H1 (cell line): ENCODE measurements at regions not wholly inside any gene's neighbourhood (a gene's known extent, or its start where the extent isn't known, plus 50 kb on each side); places are given as distances from the start of the nearest gene placed in this dataset.

Experiments used
- CTCF ChIA-PET: fragments of 300-600 bp; sonication (Branson Sonifier 250); formaldehyde crosslinking; loops from one replicate; lab custom pipeline; 2021; ENCODE audit not compliant: partially characterized antibody; lab: Charles Lee
- POLR2A ChIA-PET: fragments of 300-600 bp; sonication (Branson Sonifier 250); formaldehyde crosslinking; loops from one replicate; lab custom pipeline; 2021; ENCODE audit warnings: inconsistent platforms; ENCODE audit not compliant: partially characterized antibody; lab: Charles Lee
- DNase-seq, 2 experiments: peaks; one replicate each; pipeline versions ENCODE4 v3.0.0 to v3.0.0-alpha.2; 2010 to 2022; ENCODE audit warnings: low spot score in 2 of 2, low read depth in 1 of 2, mixed read lengths in 1 of 2
- FAIRE-seq: peaks from 2 replicates; lab custom pipeline; 2011; peaks lifted over from hg19 to GRCh38; lab: Jason Lieb, UNC
- H2AFZ ChIP-seq: 2 replicates; pipeline ENCODE4 v1.8.1; 2012; ENCODE audit warnings: low read length, inconsistent platforms
- H2AK5ac ChIP-seq: 2 replicates; pipeline ENCODE4 v1.6.1; 2013; ENCODE audit warnings: low read depth, low read length
- H2BK120ac ChIP-seq: replicated peaks from 2 replicates; pipeline ENCODE3; 2013; ENCODE audit warnings: low read depth, low read length, inconsistent platforms
- H2BK12ac ChIP-seq: 2 replicates; pipeline ENCODE4 v1.6.1; 2013; ENCODE audit warnings: low read depth, low read length
- H2BK15ac ChIP-seq: 2 replicates; pipeline ENCODE4 v1.6.1; 2013; ENCODE audit warnings: low read length
- H2BK20ac ChIP-seq: 2 replicates; pipeline ENCODE4 v1.6.1; 2013; ENCODE audit warnings: low read length
- H2BK5ac ChIP-seq: 2 replicates; pipeline ENCODE4 v1.6.1; 2013; ENCODE audit warnings: low read depth, low read length
- H3K14ac ChIP-seq: 2 replicates; pipeline ENCODE4 v1.6.1; 2013; ENCODE audit warnings: inconsistent platforms; ENCODE audit not compliant: insufficient read length
- H3K18ac ChIP-seq: 2 replicates; pipeline ENCODE4 v1.6.1; 2013; ENCODE audit warnings: low read length; ENCODE audit errors: extremely low read depth
- H3K23ac ChIP-seq: 2 replicates; pipeline ENCODE4 v1.6.1; 2013; ENCODE audit warnings: inconsistent platforms; ENCODE audit not compliant: insufficient read length
- H3K23me2 ChIP-seq: 2 replicates; pipeline ENCODE4 v1.6.1; 2013; ENCODE audit warnings: low read depth, low read length
- H3K27ac ChIP-seq: 2 replicates; pipeline ENCODE4 v1.6.1; 2011; ENCODE audit warnings: low read depth, low read length, inconsistent platforms
- H3K27me3 ChIP-seq, 4 experiments: replicated peaks in 1 of 4; 1 replicate in 1 of 4; 2 replicates in 3 of 4; pipeline versions ENCODE4 v1.6.1 to v1.8.1; 2011 to 2013; ENCODE audit warnings: low read length in 3 of 4, mild to moderate bottlenecking in 3 of 4, inconsistent platforms in 2 of 4, mixed read lengths in 2 of 4, moderate library complexity in 1 of 4; ENCODE audit not compliant: control insufficient read depth in 3 of 4, insufficient read depth in 3 of 4; ENCODE audit errors: extremely low read depth in 1 of 4
- H3K36me3 ChIP-seq, 4 experiments: 2 replicates each; pipeline versions ENCODE4 v1.6.1 to v1.8.1; 2011 to 2013; ENCODE audit warnings: mild to moderate bottlenecking in 4 of 4, low read length in 3 of 4, moderate library complexity in 2 of 4, control low read depth in 1 of 4, inconsistent platforms in 1 of 4; ENCODE audit not compliant: insufficient read depth in 4 of 4, control insufficient read depth in 2 of 4
- H3K4ac ChIP-seq: replicated peaks from 2 replicates; pipeline ENCODE3; 2013; ENCODE audit warnings: low read length, low read depth, mixed read lengths, inconsistent platforms; ENCODE audit not compliant: insufficient read length
- H3K4me1 ChIP-seq, 4 experiments: replicated peaks in 1 of 4; 1 replicate in 1 of 4; 2 replicates in 3 of 4; pipeline versions ENCODE4 v1.6.1 to v1.8.1; 2011 to 2013; ENCODE audit warnings: low read length in 3 of 4, inconsistent platforms in 2 of 4, mixed read lengths in 1 of 4; ENCODE audit not compliant: insufficient read depth in 4 of 4, control insufficient read depth in 3 of 4
- H3K4me2 ChIP-seq, 2 experiments: 2 replicates each; pipeline versions ENCODE4 v1.6.1 to v1.8.1; 2011 to 2013; ENCODE audit warnings: low read depth in 2 of 2, low read length in 2 of 2, control low read depth in 1 of 2, inconsistent platforms in 1 of 2, mild to moderate bottlenecking in 1 of 2; ENCODE audit not compliant: insufficient read depth in 1 of 2
- H3K4me3 ChIP-seq, 4 experiments: fragments of 200-600, 300-600 bp in 1 of 4; sonication (generic), shearing (Covaris generic), sonication (Bioruptor Twin) in 1 of 4; 2 replicates each; pipeline versions ENCODE4 v1.5.1 to v1.8.1; 2011 to 2016; ENCODE audit warnings: low read length in 4 of 4, low read depth in 3 of 4, control low read depth in 2 of 4, inconsistent platforms in 2 of 4, mild to moderate bottlenecking in 2 of 4, mixed read lengths in 1 of 4, moderate library complexity in 1 of 4; ENCODE audit not compliant: insufficient read depth in 2 of 4; ENCODE audit errors: extremely low read depth in 1 of 4
- H3K56ac ChIP-seq: replicated peaks from 2 replicates; pipeline ENCODE3; 2013; ENCODE audit warnings: low read depth, mild to moderate bottlenecking, mixed read lengths, low read length, inconsistent platforms; ENCODE audit not compliant: insufficient read length
- H3K79me1 ChIP-seq: 2 replicates; pipeline ENCODE4 v1.6.1; 2013; ENCODE audit warnings: low read depth, low read length, control low read depth
- H3K79me2 ChIP-seq, 2 experiments: 2 replicates each; pipeline versions ENCODE4 v1.6.1 to v1.8.1; 2012 to 2013; ENCODE audit warnings: low read length in 2 of 2, mild to moderate bottlenecking in 2 of 2, inconsistent platforms in 1 of 2; ENCODE audit not compliant: insufficient read depth in 2 of 2, control insufficient read depth in 1 of 2
- H3K9ac ChIP-seq, 4 experiments: replicated peaks in 1 of 4; 1 replicate in 1 of 4; 2 replicates in 3 of 4; pipeline versions ENCODE4 v1.6.1 to v1.8.1; 2011 to 2013; ENCODE audit warnings: low read depth in 3 of 4, low read length in 3 of 4, control low read depth in 2 of 4, mild to moderate bottlenecking in 2 of 4, moderate library complexity in 2 of 4, inconsistent platforms in 1 of 4; ENCODE audit errors: extremely low read depth in 1 of 4
- H3K9me3 ChIP-seq, 2 experiments: 2 replicates each; pipeline versions ENCODE4 v1.6.1 to v1.8.1; 2012 to 2013; ENCODE audit warnings: mild to moderate bottlenecking in 2 of 2, moderate library complexity in 2 of 2, control low read depth in 1 of 2, inconsistent platforms in 1 of 2, low read depth in 1 of 2, low read length in 1 of 2, mixed read lengths in 1 of 2; ENCODE audit not compliant: insufficient read depth in 2 of 2
- H4K20me1 ChIP-seq, 2 experiments: replicated peaks in 1 of 2; 2 replicates each; pipeline versions ENCODE3 to v1.8.1; 2011 to 2013; ENCODE audit warnings: inconsistent platforms in 2 of 2, low read length in 2 of 2, mild to moderate bottlenecking in 1 of 2; ENCODE audit not compliant: insufficient read depth in 2 of 2, control insufficient read depth in 1 of 2
- H4K5ac ChIP-seq: 2 replicates; pipeline ENCODE4 v1.6.1; 2013; ENCODE audit warnings: low read length, low read depth, mixed read lengths, inconsistent platforms; ENCODE audit not compliant: insufficient read length
- H4K8ac ChIP-seq: 2 replicates; pipeline ENCODE4 v1.8.0; 2013; ENCODE audit warnings: mild to moderate bottlenecking, moderate library complexity, low read length, inconsistent platforms; ENCODE audit not compliant: insufficient read depth; ENCODE audit errors: extremely low read depth
- H4K91ac ChIP-seq: replicated peaks from 2 replicates; pipeline ENCODE3; 2013; ENCODE audit warnings: low read length, mixed read lengths, inconsistent platforms; ENCODE audit not compliant: insufficient read length
- BACH1 ChIP-seq: IDR thresholded peaks from 2 replicates; pipeline ENCODE4 v1.6.1; 2012; ENCODE audit warnings: low read length, improper control_type of control experiment
- CHD1 ChIP-seq: IDR thresholded peaks from 2 replicates; pipeline ENCODE4 v1.6.1; 2012; ENCODE audit warnings: low read depth, low read length, improper control_type of control experiment
- EZH2 ChIP-seq: fragments of 200-600 bp; sonication (generic); IDR thresholded peaks from 2 replicates; pipeline ENCODE4 v1.7.1; 2012; ENCODE audit warnings: low read depth, mild to moderate bottlenecking, moderate library complexity, low read length, inconsistent platforms; ENCODE audit not compliant: severe bottlenecking
- WGBS, 2 experiments: shearing (Covaris generic) in 1 of 2; methylation state at CpG; one replicate each; pipeline versions ENCODE4 v1.1.6 to v1.1.7; 2013 to 2015; ENCODE audit warnings: low lambda C conversion rate in 2 of 2, mixed read lengths in 2 of 2, inconsistent platforms in 1 of 2, low coverage in 1 of 2, missing lambda C conversion rate in 1 of 2; ENCODE audit not compliant: insufficient replicate concordance in 2 of 2, insufficient coverage in 1 of 2, insufficient read length in 1 of 2; ENCODE audit errors: extremely low coverage in 1 of 2, missing lambda C conversion rate in 1 of 2; 5-methylcytosine and 5-hydroxymethylcytosine counted together
- TF ChIP-seq, protein P1 (sequence below): IDR thresholded peaks from 2 replicates; pipeline ENCODE4 v1.6.1; 2012; ENCODE audit warnings: inconsistent platforms

DNA sequence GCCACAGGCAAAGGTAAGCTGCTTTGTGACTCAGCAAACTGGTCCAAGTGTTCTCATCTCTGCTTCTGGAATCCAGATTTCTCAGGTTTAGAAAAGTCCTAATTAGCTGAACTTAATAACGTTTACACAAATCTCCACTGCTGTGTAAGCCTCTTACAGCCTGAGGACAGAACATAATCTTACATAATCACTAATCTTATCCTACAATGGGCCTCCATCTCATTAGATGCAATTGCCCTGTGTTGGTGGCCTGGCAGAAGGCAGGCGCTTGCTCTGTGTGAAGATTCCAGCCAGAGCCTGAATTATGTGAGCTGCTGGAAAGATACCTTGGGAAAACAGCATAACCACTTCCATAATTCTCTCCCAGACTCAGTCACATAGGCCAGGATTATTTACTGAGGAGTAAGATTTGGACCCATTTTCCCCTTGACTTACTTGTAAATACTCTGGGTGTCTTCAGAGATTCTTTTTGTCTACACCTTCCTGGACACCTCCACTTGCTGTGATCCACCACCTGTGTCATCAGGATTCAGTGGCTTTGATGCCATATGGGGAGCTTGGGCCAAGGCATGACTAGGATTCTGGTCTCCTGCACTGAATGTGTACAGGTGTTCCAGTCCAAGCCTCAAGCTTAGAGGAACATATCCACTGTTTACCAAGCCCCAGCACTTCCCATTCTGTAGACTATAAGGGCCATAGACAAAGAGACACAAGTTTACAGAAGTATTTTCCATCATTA is 104.4 kb downstream of the C6orf118 start:
- H3K23ac ChIP-seq = no peak overlapping the region
- H3K27ac ChIP-seq = no peak overlapping the region
- DNase-seq (no peak), FAIRE-seq (no peak)
- no peak overlapping the region for H2BK15ac ChIP-seq
- no peaks in the 10 kb centered on the region for H3K23me2 ChIP-seq
- no peak overlapping the region for H3K56ac ChIP-seq
- 80% methylated on average over 2 of the region's 2 CpGs; no CpG with 5 or more reads in 1 of the 2 experiments for WGBS, 2 experiments
- H3K14ac ChIP-seq = no peak overlapping the region
- H2AFZ ChIP-seq = no peak overlapping the region
- no peak overlapping the region for H4K8ac ChIP-seq
- 0 out of 4 replicates have a peak, but pooled peaks cover 0 to 3% of the 10 kb centered on the region in 2 experiments for H3K9me3 ChIP-seq
- H3K4me3 ChIP-seq = no peak overlapping the region
- no peak overlapping the region for H2BK5ac ChIP-seq
- H3K4ac ChIP-seq = no peak overlapping the region
- no peak overlapping the region for H3K9ac ChIP-seq
- ChIA-PET POLR2A (no interaction called here), CTCF (interaction anchor here (0.9 kb wide), 1 partner anchor 27 kb away, joined by 4 read pairs; no protein-coding TSS in a partner anchor)
- H4K20me1 ChIP-seq = no peaks in the 10 kb centered on the region
- no peak overlapping the region for H3K4me2 ChIP-seq
- H3K4me1 ChIP-seq = no peaks in the 10 kb centered on the region
- H2BK20ac ChIP-seq = no peak overlapping the region
- no peak overlapping the region for H2BK120ac ChIP-seq
- no peak overlapping the region for H3K18ac ChIP-seq
- H2BK12ac ChIP-seq = no peak overlapping the region
- H3K36me3 ChIP-seq = no peaks in the 10 kb centered on the region
- H3K79me2 ChIP-seq = no peaks in the 10 kb centered on the region
- no peaks in the 10 kb centered on the region for H3K79me1 ChIP-seq
- no peak overlapping the region for H4K91ac ChIP-seq
- H2AK5ac ChIP-seq = no peak overlapping the region
- no peak overlapping the region for H4K5ac ChIP-seq
- H3K27me3 ChIP-seq = no peaks in the 10 kb centered on the region
- no peak for TF ChIP-seq EZH2
- TF ChIP-seq, protein P1, sequence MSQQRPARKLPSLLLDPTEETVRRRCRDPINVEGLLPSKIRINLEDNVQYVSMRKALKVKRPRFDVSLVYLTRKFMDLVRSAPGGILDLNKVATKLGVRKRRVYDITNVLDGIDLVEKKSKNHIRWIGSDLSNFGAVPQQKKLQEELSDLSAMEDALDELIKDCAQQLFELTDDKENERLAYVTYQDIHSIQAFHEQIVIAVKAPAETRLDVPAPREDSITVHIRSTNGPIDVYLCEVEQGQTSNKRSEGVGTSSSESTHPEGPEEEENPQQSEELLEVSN = no peak
- no peak for TF ChIP-seq CHD1
- no peak for TF ChIP-seq BACH1
